Suprapubic skin (tissue), 4 donors: ENCODE measurements at regions not wholly inside any gene's neighbourhood (a gene's known extent, or its start where the extent isn't known, plus 50 kb on each side); places are given as distances from the start of the nearest gene placed in this dataset.
"Not testable (repeated sequence)": the region's sequence is repeated elsewhere in the genome, so short reads cannot be mapped to it uniquely, and the experiment has no call there.

Source experiments
- DNase-seq, 2 donors: peaks; one replicate each; pipeline ENCODE4 v3.0.0-alpha.2; 2019; ENCODE audit warnings: low spot score in 2 of 2
- H3K27ac ChIP-seq: fragments of 200-600 bp; sonication (generic); one replicate; pipeline ENCODE4 v1.5.1; 2019
- H3K27me3 ChIP-seq: fragments of 200-600 bp; sonication (generic); one replicate; pipeline ENCODE4 v1.5.1; 2019
- H3K36me3 ChIP-seq: fragments of 200-600 bp; sonication (generic); one replicate; pipeline ENCODE4 v1.5.1; 2019
- H3K4me1 ChIP-seq: fragments of 200-600 bp; sonication (generic); one replicate; pipeline ENCODE4 v1.5.1; 2019
- H3K4me3 ChIP-seq: fragments of 200-600 bp; sonication (generic); one replicate; pipeline ENCODE4 v1.5.1; 2019; ENCODE audit warnings: mild to moderate bottlenecking
- H3K9me3 ChIP-seq: fragments of 200-600 bp; sonication (generic); one replicate; pipeline ENCODE4 v1.5.1; 2019
- EP300 ChIP-seq: sonication (generic); formaldehyde crosslinking; IDR thresholded peaks from one replicate; pipeline ENCODE4 v1.6.1; 2017; ENCODE audit warnings: antibody characterized with exemption
- POLR2A ChIP-seq, 2 donors: fragments of 450-650 bp; IDR thresholded peaks; one replicate each; pipeline ENCODE4 v1.6.1; 2017; ENCODE audit warnings: antibody characterized with exemption in 2 of 2, mild to moderate bottlenecking in 2 of 2, moderate library complexity in 2 of 2
- POLR2AphosphoS5 ChIP-seq, 3 donors: sonication (generic); formaldehyde crosslinking; IDR thresholded peaks; one replicate each; pipeline ENCODE4 v1.6.1; 2017; ENCODE audit warnings: antibody characterized with exemption in 3 of 3
- whole genome bisulfite sequencing: methylation state at CpG from one replicate; pipeline ENCODE4 v1.1.5; 2018; 5-methylcytosine and 5-hydroxymethylcytosine counted together
- TF ChIP-seq, protein P1 (sequence below), 2 donors: fragments of 200-600 bp in 1 of 2; fragments of 450-650 bp in 1 of 2; sonication (generic) in 1 of 2; IDR thresholded peaks; one replicate each; pipeline ENCODE4 v1.5.1; 2016 to 2019; ENCODE audit warnings: antibody characterized with exemption in 2 of 2, mild to moderate bottlenecking in 1 of 2, moderate library complexity in 1 of 2

DNA sequence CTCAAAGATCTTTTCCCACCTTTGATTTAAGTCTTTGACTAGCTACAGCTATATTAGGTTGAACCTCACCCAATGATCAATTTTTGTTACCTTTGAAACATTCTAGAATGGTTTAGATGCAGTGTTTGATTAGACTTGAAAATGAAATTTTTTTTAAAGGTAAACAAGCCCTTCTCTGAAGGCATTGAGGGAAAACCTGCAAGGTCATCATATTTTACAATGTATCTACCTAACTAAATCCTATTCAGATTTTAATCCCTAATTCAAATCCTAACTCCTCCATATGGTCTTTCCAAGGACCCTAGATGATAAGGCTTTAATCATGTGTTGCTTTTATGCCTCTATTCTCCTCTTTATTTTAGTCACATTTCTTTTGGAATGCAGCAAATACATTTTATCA lies 95.4 kb downstream of the ALG10B start:
- H3K9me3 ChIP-seq: no peaks in the 10 kb centered on the region
- no peaks in the 10 kb centered on the region for H3K4me1 ChIP-seq
- no peaks in the 10 kb centered on the region for H3K36me3 ChIP-seq
- no peaks in the 10 kb centered on the region for H3K27me3 ChIP-seq
- no peak overlapping the region for H3K27ac ChIP-seq
- no peak for TF ChIP-seq EP300
- DNase-seq: no peak
- H3K4me3 ChIP-seq: no peak overlapping the region

DNA sequence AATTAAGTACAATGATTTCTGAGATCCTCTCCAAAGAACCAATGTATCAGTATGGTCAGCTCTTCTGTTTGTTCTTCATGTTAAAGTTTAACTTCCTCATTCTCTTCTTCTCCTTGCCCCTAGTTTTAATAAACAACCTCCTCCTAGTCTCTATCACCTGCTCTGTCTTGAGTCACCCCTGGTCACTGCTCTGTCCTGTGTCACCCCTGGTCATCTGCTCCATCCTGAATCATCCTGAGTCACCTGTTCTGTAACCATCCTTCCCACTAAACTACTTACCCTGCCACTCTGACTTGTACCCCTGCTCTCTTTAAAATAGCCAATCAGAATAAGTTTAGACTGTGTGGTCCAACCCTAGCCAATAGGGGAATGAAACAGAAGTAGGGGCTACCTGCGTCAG lies 100.5 kb downstream of the ALG10B start:
- no peaks in the 10 kb centered on the region for H3K27me3 ChIP-seq
- no peaks in the 10 kb centered on the region for H3K9me3 ChIP-seq
- no peaks in the 10 kb centered on the region for H3K4me1 ChIP-seq
- H3K27ac ChIP-seq: no peak overlapping the region
- no peak for DNase-seq
- TF ChIP-seq POLR2A (IDR thresholded peaks at IDR 0.05) (no peak), EP300 (no peak)
- H3K36me3 ChIP-seq: no peaks in the 10 kb centered on the region
- no peak overlapping the region for H3K4me3 ChIP-seq
- 92% methylated on average over 1 of the region's 1 CpG for WGBS

DNA sequence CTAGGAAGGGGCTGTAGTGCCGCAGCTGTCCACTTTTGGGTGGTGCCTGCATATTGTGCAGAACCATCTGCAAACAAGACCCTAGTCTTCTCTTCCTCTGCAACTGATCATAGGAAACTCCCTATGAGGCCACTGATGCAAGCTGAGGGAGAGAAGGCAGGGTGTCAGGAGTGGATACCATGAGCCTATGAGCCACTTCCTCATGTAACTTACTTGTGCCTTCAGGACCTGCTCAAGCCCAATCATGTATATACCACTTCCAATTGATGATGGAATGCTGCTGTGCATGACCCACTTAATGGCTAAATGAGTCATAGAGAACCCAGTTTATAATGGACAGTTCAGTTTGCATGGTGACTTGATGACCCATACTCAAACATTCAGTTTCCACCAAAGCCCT lies 107.9 kb downstream of the ALG10B start:
- no peak for TF ChIP-seq EP300
- TF ChIP-seq, protein P1, sequence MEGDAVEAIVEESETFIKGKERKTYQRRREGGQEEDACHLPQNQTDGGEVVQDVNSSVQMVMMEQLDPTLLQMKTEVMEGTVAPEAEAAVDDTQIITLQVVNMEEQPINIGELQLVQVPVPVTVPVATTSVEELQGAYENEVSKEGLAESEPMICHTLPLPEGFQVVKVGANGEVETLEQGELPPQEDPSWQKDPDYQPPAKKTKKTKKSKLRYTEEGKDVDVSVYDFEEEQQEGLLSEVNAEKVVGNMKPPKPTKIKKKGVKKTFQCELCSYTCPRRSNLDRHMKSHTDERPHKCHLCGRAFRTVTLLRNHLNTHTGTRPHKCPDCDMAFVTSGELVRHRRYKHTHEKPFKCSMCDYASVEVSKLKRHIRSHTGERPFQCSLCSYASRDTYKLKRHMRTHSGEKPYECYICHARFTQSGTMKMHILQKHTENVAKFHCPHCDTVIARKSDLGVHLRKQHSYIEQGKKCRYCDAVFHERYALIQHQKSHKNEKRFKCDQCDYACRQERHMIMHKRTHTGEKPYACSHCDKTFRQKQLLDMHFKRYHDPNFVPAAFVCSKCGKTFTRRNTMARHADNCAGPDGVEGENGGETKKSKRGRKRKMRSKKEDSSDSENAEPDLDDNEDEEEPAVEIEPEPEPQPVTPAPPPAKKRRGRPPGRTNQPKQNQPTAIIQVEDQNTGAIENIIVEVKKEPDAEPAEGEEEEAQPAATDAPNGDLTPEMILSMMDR (IDR thresholded peaks at IDR 0.05): no peak
- TF ChIP-seq POLR2A (IDR thresholded peaks at IDR 0.05): no peak
- TF ChIP-seq POLR2AphosphoS5 (IDR thresholded peaks at IDR 0.05): no peak
- DNase-seq: no peak
- Histone ChIP-seq H3K4me3 (no peak overlapping the region), H3K36me3 (no peaks in the 10 kb centered on the region), H3K9me3 (no peaks in the 10 kb centered on the region), H3K27ac (no peak overlapping the region), H3K4me1 (no peaks in the 10 kb centered on the region), H3K27me3 (no peaks in the 10 kb centered on the region)
- no CpG with 5 or more reads among the region's 1 CpG for WGBS

DNA sequence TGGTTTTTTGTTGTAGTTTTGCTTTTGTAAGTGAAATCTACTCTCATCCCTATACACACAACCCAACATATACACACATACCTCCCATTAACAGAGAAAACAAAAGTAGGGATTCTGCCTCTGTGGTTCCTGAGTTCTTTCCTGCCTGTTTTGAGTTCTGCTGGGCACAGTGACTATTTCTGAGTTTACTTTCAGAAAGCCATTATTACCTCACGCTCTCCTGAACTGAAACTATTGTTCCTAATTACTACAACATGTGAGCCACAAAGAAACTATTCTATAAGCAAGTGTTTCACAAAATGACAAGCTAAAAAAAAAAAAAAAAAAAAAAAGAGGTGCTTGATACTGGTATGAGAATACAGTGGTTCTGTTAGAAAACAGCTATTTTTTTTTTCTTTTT lies 110.9 kb downstream of the ALG10B start:
- TF ChIP-seq POLR2A (IDR thresholded peaks at IDR 0.05): no peak
- TF ChIP-seq POLR2AphosphoS5 (IDR thresholded peaks at IDR 0.05): no peak
- TF ChIP-seq, protein P1 (IDR thresholded peaks at IDR 0.05): no peak
- TF ChIP-seq EP300: no peak
- no peaks in the 10 kb centered on the region for H3K9me3 ChIP-seq
- DNase-seq: no peak
- 93% methylated on average over 1 of the region's 1 CpG for WGBS
- no peak overlapping the region for H3K4me3 ChIP-seq
- no peaks in the 10 kb centered on the region for H3K27me3 ChIP-seq
- no peaks in the 10 kb centered on the region for H3K4me1 ChIP-seq
- no peak overlapping the region for H3K27ac ChIP-seq
- no peaks in the 10 kb centered on the region for H3K36me3 ChIP-seq

DNA sequence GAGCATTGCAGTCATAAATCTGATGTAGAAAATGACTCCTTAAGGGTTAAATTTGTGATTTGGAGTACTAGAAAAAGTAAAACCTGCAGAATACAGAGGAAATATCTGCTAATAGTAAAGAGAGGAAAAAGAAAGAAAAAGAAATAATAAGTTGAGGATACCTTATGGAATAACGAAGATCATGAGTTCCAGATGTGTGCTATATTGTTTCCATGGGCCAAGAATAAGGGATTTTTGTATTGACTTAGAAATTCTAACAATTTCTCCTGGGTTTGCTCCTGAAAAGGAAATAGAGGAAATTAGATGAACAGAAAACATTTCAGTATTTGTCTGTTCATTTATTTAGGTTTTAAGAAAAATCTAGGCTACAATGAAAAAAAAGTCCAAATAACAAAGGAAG lies 115.3 kb downstream of the ALG10B start:
- DNase-seq: no peak
- H3K4me3 ChIP-seq: no peak overlapping the region
- WGBS: 66% methylated on average over 1 of the region's 1 CpG

DNA sequence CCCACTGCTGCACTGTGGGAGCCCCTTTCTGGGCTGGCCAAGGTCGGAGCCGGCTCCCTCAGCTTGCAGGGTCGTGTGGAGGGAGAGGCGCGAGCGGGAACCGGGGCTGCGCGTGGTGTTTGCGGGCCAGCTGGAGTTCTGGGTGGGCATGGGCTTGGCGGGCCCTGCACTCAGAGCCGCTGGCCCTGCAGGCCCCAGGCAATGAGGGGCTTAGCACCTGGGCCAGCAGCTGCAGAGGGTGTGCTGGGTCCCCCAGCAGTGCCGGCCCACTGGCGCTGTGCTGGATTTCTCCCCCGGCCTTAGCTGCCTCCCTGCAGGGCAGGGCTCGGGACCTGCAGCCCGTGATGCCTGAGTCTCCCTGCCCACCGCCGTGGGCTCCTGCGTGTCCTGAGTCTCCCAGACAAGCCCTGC lies 125.3 kb downstream of the ALG10B start:
- not testable (repeated sequence) for H3K4me3 ChIP-seq
- WGBS: 70% methylated on average over 2 of the region's 20 CpGs

More for the DNA sequence above, 115.3 kb downstream of the ALG10B start:
- no peak overlapping the region for H3K27ac ChIP-seq
- TF ChIP-seq EP300: no peak
- TF ChIP-seq POLR2AphosphoS5 (IDR thresholded peaks at IDR 0.05): no peak
- no peak for TF ChIP-seq POLR2A (IDR thresholded peaks at IDR 0.05)
- TF ChIP-seq, protein P1 (IDR thresholded peaks at IDR 0.05): no peak
- H3K9me3 ChIP-seq: no peaks in the 10 kb centered on the region
- H3K4me1 ChIP-seq: no peaks in the 10 kb centered on the region
- H3K36me3 ChIP-seq: no peaks in the 10 kb centered on the region
- H3K27me3 ChIP-seq: no peaks in the 10 kb centered on the region

DNA sequence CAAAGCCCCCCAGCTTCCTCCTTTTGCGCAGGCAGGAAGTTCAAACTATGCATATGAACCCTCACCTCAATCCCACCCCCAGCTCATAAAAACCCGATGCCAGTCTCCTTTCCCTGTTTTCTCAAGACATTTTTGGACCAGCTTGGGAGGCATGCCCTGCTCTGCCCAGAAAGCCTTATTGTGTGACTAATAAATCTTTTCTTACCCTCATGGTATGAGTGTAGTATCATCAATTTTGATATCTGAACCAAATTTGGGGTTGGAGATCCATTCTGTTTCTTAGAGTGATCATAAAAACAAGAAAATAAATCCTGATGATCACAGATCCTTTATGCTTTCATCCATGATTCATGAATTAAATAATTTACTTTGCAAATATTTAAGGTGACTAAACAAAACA lies 128.5 kb downstream of the ALG10B start:
- H3K9me3 ChIP-seq: no peaks in the 10 kb centered on the region
- no peak for TF ChIP-seq POLR2AphosphoS5 (IDR thresholded peaks at IDR 0.05)
- H3K27me3 ChIP-seq: no peaks in the 10 kb centered on the region
- H3K36me3 ChIP-seq: no peaks in the 10 kb centered on the region
- DNase-seq: no peak
- H3K4me3 ChIP-seq: no peak overlapping the region
- no peaks in the 10 kb centered on the region for H3K4me1 ChIP-seq
- 73% methylated on average over 2 of the region's 2 CpGs for WGBS
- no peak overlapping the region for H3K27ac ChIP-seq

More for the DNA sequence above, 125.3 kb downstream of the ALG10B start:
- H3K9me3 ChIP-seq, H3K36me3 ChIP-seq, H3K27me3 ChIP-seq, H3K4me1 ChIP-seq, DNase-seq, H3K27ac ChIP-seq: not testable (repeated sequence)
